ENCODE measurements at regions not wholly inside any gene's neighbourhood (a gene's known extent, or its start where the extent isn't known, plus 50 kb on each side); places are given as distances from the start of the nearest gene placed in this dataset.

DNA sequence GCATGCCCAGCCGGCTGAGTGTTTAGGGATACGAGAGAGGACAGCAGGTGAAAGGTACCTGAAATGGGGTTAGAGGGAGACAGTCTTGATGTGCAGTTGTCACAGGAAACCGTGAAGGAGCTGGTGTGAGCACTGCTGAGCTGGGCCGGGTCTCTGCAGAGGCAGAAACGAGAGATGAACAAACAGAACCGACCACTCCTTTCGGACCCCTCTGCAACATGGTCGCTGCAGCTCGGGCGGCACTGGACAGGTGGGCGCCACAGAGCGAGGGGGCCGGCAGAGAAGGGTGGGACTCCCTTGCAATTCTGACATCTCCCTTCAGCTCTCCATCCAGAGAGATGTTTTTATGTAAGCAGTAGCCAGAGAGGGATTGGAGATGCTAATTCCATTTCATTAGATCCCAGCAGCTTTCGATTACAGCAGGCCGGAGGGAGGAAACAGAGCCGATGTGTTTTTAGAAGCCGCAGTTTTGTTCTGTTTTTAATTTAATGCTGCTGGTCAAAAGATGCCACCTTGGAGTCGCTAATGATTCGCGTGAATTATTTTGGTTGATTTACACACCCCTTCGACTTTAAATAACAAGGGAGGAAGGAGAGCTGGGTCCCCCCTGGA lies 86.3 kb upstream of the RPL38 start:
- Histone ChIP-seq H3K9me3 (no peaks in the 10 kb centered on the region), H3K27me3 (ENCODE audit: insufficient read depth in 3 of 3, low read length in 2 of 3) (peaks cover 0 to 18% (median 6%) of the 10 kb centered on the region in 3 donors), H3K4me1 (no peaks in the 10 kb centered on the region), H3K4me3 (no peak overlapping the region), H3K27ac (no peak overlapping the region), H3K36me3 (ENCODE audit: insufficient read depth in 1 of 2, low read depth in 1 of 2) (no peaks in the 10 kb centered on the region)
- no peak for ATAC-seq
- intact Hi-C loops (cut with DNase I): no loop called here
- TF ChIP-seq, protein P1, sequence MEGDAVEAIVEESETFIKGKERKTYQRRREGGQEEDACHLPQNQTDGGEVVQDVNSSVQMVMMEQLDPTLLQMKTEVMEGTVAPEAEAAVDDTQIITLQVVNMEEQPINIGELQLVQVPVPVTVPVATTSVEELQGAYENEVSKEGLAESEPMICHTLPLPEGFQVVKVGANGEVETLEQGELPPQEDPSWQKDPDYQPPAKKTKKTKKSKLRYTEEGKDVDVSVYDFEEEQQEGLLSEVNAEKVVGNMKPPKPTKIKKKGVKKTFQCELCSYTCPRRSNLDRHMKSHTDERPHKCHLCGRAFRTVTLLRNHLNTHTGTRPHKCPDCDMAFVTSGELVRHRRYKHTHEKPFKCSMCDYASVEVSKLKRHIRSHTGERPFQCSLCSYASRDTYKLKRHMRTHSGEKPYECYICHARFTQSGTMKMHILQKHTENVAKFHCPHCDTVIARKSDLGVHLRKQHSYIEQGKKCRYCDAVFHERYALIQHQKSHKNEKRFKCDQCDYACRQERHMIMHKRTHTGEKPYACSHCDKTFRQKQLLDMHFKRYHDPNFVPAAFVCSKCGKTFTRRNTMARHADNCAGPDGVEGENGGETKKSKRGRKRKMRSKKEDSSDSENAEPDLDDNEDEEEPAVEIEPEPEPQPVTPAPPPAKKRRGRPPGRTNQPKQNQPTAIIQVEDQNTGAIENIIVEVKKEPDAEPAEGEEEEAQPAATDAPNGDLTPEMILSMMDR (IDR thresholded peaks at IDR 0.05): no peak
- DNase-seq: no peak
- WGBS, 3 donors: 64 to 71% (median 65%) methylated on average over 21 of the region's 21 CpGs

DNA sequence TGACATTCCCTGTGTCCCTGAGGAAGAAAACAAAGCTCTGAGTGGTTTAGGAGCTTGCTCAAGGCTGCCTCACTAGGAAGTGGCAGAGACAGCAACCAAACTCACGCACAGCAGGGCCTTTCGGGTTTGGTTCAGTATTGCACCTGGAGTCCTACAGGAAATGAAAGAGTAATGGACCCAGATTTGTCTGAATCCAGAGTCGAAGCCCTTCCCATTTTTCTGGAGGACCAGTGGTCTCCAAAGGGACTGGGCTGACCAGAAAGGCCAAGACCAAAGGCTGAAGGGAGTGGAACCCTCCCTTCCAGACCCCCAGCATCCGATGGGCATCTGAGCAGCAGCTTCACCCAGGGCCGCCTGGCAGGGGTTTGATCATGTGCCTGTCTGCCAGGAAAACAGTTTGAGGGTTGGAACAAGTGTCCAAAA lies 85.5 kb upstream of the RPL38 start:
- H3K27ac ChIP-seq: no peak overlapping the region
- 66 to 76% (median 73%) methylated on average over 5 of the region's 5 CpGs for WGBS, 3 donors

DNA sequence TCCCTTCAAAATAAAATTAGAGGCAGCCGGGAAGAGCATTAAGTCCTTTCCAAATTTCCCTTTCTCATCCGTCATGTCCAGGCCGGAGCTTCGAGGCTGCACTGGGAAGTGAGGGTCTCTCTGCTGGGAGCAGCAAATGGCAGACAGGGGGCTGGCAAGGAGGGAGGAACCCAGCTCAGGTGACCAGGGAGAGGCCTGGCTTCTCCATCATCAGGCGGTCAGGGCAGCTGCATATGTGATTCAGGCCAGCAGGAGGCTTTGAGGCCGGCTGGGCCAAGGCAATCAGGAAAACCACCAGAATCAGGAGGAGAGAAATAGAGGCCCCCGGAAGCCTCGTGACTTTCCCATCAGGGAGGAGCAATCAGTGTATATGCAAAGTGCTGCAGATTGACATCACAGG lies 85.0 kb upstream of the RPL38 start:
- H3K36me3 ChIP-seq (ENCODE audit: insufficient read depth in 1 of 2, low read depth in 1 of 2): no peaks in the 10 kb centered on the region
- no peaks in the 10 kb centered on the region for H3K9me3 ChIP-seq
- no peaks in the 10 kb centered on the region for H3K4me1 ChIP-seq
- DNase-seq (no peak), ATAC-seq (no peak)
- TF ChIP-seq, protein P1 (IDR thresholded peaks at IDR 0.05): no peak
- 53 to 75% (median 65%) methylated on average over 8 of the region's 8 CpGs for WGBS, 3 donors
- H3K4me3 ChIP-seq: no peak overlapping the region
- intact Hi-C loops (cut with DNase I): no loop called here
- peaks cover 0 to 18% (median 6%) of the 10 kb centered on the region in 3 donors for H3K27me3 ChIP-seq (ENCODE audit: insufficient read depth in 3 of 3, low read length in 2 of 3)
- H3K27ac ChIP-seq: no peak overlapping the region

More for the DNA sequence above, 85.5 kb upstream of the RPL38 start:
- Histone ChIP-seq H3K4me1 (no peaks in the 10 kb centered on the region), H3K36me3 (ENCODE audit: insufficient read depth in 1 of 2, low read depth in 1 of 2) (no peaks in the 10 kb centered on the region), H3K27me3 (ENCODE audit: insufficient read depth in 3 of 3, low read length in 2 of 3) (peaks cover 0 to 18% (median 6%) of the 10 kb centered on the region in 3 donors), H3K4me3 (no peak overlapping the region), H3K9me3 (no peaks in the 10 kb centered on the region)
- ATAC-seq: no peak
- DNase-seq: no peak
- intact Hi-C loops (cut with DNase I): no loop called here
- TF ChIP-seq, protein P1 (IDR thresholded peaks at IDR 0.05): no peak

DNA sequence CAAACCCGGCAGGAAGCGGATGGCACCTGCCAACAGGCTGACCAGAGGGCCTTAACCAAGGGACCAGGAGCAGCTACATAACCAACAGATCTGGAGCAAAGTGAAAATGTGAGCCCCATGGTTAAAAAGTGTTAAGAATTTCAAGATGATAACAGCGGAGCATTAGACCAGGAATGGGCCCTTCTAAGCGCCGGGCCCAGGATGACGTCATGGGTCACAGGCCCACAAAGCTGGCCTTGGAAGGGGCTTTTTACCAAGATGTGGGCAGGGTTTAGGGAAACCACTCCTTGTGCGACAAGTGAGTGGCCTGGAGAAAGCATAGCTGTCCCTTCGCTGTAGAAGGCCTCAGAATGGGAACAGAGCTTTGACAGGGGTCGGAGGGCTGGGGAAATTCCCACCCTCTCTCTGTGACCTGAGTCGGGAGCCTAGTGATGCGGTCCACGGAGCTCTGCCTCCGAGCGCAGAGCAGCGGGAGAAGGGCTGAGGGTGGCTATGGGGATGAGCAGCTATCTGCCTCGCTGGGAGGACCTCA lies 84.4 kb upstream of the RPL38 start:
- H3K9me3 ChIP-seq: no peaks in the 10 kb centered on the region
- no peak for ATAC-seq
- H3K27ac ChIP-seq: no peak overlapping the region
- H3K27me3 ChIP-seq (ENCODE audit: insufficient read depth in 3 of 3, low read length in 2 of 3): peaks cover 0 to 18% (median 4%) of the 10 kb centered on the region in 3 donors
- H3K4me3 ChIP-seq: no peak overlapping the region
- no peaks in the 10 kb centered on the region for H3K4me1 ChIP-seq
- TF ChIP-seq, protein P1 (IDR thresholded peaks at IDR 0.05): no peak
- WGBS, 3 donors: 89 to 95% (median 92%) methylated on average over 16 of the region's 16 CpGs
- DNase-seq: no peak
- no peaks in the 10 kb centered on the region for H3K36me3 ChIP-seq (ENCODE audit: insufficient read depth in 1 of 2, low read depth in 1 of 2)
- intact Hi-C loops (cut with DNase I): no loop called here

DNA sequence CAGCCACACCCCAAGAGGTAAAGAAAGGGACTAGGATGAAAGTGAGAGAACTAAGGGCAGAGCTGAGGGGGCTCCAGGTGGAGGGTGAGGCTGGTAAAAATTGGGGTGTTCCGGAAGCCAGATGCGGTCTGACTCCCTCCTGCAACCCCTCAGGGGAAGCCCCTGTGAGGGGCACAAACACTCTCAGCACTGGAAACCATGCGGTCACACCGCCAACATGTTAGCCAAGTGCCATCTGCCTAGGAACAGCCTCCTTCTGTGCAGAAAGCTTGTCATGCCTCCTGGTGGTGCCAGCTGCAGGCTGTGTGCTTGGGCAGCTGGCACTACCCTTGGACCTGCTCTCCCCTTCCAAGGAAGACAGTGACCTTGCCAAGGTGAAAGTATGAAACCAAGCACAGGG lies 83.5 kb upstream of the RPL38 start:
- no peak for DNase-seq
- WGBS, 3 donors: 18 to 53% (median 29%) methylated on average over 4 of the region's 4 CpGs
- H3K9me3 ChIP-seq: no peaks in the 10 kb centered on the region

More for the DNA sequence above, 83.5 kb upstream of the RPL38 start:
- no peaks in the 10 kb centered on the region for H3K4me1 ChIP-seq
- intact Hi-C loops (cut with DNase I): no loop called here
- TF ChIP-seq, protein P1 (IDR thresholded peaks at IDR 0.05): no peak
- peaks cover 0 to 14% (median 2%) of the 10 kb centered on the region in 3 donors for H3K27me3 ChIP-seq (ENCODE audit: insufficient read depth in 3 of 3, low read length in 2 of 3)
- no peak overlapping the region for H3K4me3 ChIP-seq
- no peak overlapping the region for H3K27ac ChIP-seq
- ATAC-seq: no peak
- H3K36me3 ChIP-seq (ENCODE audit: insufficient read depth in 1 of 2, low read depth in 1 of 2): no peaks in the 10 kb centered on the region

Data from psoas muscle (tissue), 7 donors.